Activated T-cell treated with anti-CD3 and anti-CD28 coated beads, Interleukin-2, amount 50 U/mL, for 48 hours (primary cell): ENCODE measurements at regions not wholly inside any gene's neighbourhood (a gene's known extent, or its start where the extent isn't known, plus 50 kb on each side); places are given as distances from the start of the nearest gene placed in this dataset.

Source experiments
- DNase-seq, 2 experiments: peaks; one replicate each; pipeline ENCODE4 v3.0.0-alpha.2; 2020

DNA sequence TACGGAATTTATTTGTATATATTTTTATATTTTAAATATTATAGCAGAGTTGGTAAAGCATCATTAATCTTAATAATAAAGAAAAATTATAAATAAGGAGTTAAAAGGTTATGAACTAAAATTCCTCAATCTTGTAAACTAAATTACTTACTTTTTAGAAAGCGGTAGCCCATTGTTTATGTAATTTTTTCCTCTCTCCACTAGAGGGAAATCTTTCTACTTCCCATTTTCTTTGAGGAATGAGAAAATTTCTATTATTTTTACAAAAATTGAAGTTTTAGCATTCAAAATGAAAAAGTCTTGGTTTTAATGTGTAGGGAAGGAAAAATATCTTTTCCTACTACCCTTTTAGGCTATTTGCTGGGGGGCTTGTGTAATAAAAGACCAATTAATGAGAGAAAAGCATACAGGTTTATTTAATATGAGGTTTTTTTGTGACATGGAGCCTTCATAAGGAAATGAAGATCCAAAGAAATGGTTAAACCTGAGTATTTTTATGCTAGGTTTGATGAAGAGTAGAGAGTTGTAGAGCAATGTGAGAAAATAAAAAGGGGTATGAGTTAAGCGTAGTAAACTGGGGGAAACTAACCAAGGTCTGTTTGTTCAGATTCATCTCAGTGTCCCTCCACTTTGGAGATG is 68.7 kb upstream of the ADAD1 start:
- DNase-seq, result no peak

DNA sequence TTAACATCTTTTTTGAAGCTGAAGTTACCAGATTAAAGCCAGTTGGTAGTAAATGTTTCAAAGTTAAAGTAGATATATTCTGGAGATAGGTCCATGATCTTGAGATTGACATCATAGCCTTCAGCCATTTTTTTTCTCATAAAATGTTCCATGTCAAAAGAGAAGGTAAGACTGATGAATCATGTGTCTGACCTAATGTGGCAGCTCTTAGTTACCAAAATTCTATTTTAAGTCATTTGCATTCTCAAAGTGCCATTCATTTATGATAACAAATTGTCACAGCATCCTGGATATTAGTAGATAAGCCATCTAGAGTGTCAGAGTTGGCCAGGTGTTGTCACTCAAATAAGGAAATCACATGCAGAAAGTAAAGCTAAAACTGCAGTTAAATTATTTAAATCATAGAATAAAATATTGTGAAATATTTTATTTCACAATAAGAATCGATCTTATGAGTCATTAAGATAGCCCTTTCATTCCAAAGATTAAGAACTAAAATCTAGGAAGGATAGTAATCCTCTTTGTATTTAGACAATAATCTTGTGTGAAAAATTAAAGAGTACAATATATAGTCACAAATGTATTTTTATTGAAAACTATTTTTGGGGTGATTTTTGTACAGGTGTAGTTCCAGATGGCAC is 65.7 kb upstream of the ADAD1 start:
- no peak for DNase-seq

DNA sequence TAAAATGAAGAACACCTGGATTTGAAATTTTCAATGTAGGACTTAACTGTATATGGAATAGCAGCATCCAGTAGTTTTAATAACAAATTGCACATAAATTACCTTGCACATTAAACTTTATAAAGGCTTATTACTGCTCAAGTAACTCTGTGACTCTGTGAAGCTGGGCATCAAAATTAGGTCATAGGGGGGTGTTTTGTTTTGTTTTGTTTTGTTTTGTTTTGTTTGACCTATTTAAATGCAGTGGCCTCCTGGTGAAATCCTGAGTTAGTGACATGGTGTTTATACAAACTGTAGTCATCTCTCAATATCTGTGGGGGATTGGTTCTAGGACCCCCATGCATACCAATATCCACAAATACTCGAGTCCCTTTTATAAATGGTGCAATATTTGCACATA is 51.9 kb upstream of the ADAD1 start:
- no peak for DNase-seq

DNA sequence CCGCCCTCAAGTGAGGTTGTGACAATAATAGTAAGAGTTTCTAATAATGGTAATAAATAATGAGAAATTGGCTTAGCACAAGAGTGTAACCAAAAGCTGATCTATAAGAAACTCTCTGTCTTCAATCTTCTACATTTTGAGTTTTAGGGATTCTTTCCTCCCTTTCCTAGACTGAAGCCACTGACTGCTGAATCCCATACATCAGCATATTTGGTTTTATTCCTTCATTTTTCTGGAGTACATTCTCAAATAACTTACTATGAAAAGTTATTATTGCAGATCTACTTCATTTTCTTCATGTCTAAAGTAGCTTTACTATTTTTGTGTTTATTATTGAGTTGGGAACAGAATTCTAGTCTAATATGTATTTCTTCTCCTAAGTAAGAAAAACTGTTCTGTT is 49.9 kb upstream of the ADAD1 start:
- DNase-seq, result no peak
